Spinal cord (tissue), 9 donors: ENCODE measurements at regions not wholly inside any gene's neighbourhood (a gene's known extent, or its start where the extent isn't known, plus 50 kb on each side); places are given as distances from the start of the nearest gene placed in this dataset.

Experiments
- DNase-seq, 6 donors: peaks; one replicate each; pipeline versions ENCODE4 v3.0.0 to v3.0.0-alpha.2; 2013 to 2015; ENCODE audit warnings: low spot score in 6 of 6, low read depth in 4 of 6
- H3K27ac ChIP-seq: one replicate; pipeline ENCODE4 v1.5.1; 2013; ENCODE audit warnings: low read depth, low read length, control low read depth
- H3K27me3 ChIP-seq: one replicate; pipeline ENCODE4 v1.6.1; 2013; ENCODE audit warnings: low read length; ENCODE audit not compliant: control insufficient read depth, insufficient read depth
- H3K36me3 ChIP-seq: one replicate; pipeline ENCODE4 v1.6.1; 2013; ENCODE audit warnings: low read length; ENCODE audit not compliant: control insufficient read depth, insufficient read depth
- H3K4me1 ChIP-seq: one replicate; pipeline ENCODE4 v1.6.1; 2013; ENCODE audit warnings: low read length; ENCODE audit not compliant: control insufficient read depth, insufficient read depth
- H3K4me3 ChIP-seq: one replicate; pipeline ENCODE4 v1.5.1; 2013; ENCODE audit warnings: low read depth, low read length, control low read depth
- H3K9me3 ChIP-seq: one replicate; pipeline ENCODE4 v1.6.1; 2013; ENCODE audit warnings: low read length; ENCODE audit not compliant: control insufficient read depth, insufficient read depth
- WGBS: methylation state at CpG from one replicate; pipeline ENCODE4 v1.1.5; 2013; ENCODE audit warnings: missing lambda C conversion rate; ENCODE audit not compliant: insufficient coverage; 5-methylcytosine and 5-hydroxymethylcytosine counted together
- donor health status: healthy.

- no peak overlapping the region for H3K4me3 ChIP-seq
These were observed 821.6 kb downstream of the TUSC7 start for GRCh38 chr3:117531078-117531767.

GRCh38 chr3:117532268-117532667, 822.7 kb downstream of the TUSC7 start:
- peak in 2 of 6 donors; percentile 22 to 67 for DNase-seq
- H3K36me3 ChIP-seq = no peaks in the 10 kb centered on the region
- WGBS = 63% methylated on average over 3 of the region's 8 CpGs
- H3K4me3 ChIP-seq = no peak overlapping the region
- no peaks in the 10 kb centered on the region for H3K4me1 ChIP-seq
- H3K27me3 ChIP-seq = no peaks in the 10 kb centered on the region
- H3K27ac ChIP-seq = no peak overlapping the region
- no peaks in the 10 kb centered on the region for H3K9me3 ChIP-seq

More at GRCh38 chr3:117531078-117531767, 821.6 kb downstream of the TUSC7 start:
- Histone ChIP-seq H3K36me3 (no peaks in the 10 kb centered on the region), H3K4me1 (no peaks in the 10 kb centered on the region), H3K27me3 (no peaks in the 10 kb centered on the region), H3K9me3 (no peaks in the 10 kb centered on the region), H3K27ac (no peak overlapping the region)
- DNase-seq = peak in 1 of 6 donors; percentile 79
- 27% methylated on average over 5 of the region's 8 CpGs for WGBS

- no peak overlapping the region for H3K27ac ChIP-seq
- no peaks in the 10 kb centered on the region for H3K4me1 ChIP-seq
- no peaks in the 10 kb centered on the region for H3K36me3 ChIP-seq
- no peaks in the 10 kb centered on the region for H3K27me3 ChIP-seq
- no peak overlapping the region for H3K4me3 ChIP-seq
- no peak for DNase-seq
- no CpG with 5 or more reads among the region's 1 CpG for WGBS
- no peaks in the 10 kb centered on the region for H3K9me3 ChIP-seq
These were observed 824.6 kb downstream of the TUSC7 start for GRCh38 chr3:117534138-117534537.

- Histone ChIP-seq H3K4me3 (no peak overlapping the region), H3K9me3 (no peaks in the 10 kb centered on the region), H3K4me1 (no peaks in the 10 kb centered on the region), H3K36me3 (no peaks in the 10 kb centered on the region), H3K27me3 (no peaks in the 10 kb centered on the region), H3K27ac (no peak overlapping the region)
- WGBS = no CpG with 5 or more reads among the region's 4 CpGs
- DNase-seq = no peak
These were observed 826.4 kb downstream of the TUSC7 start for GRCh38 chr3:117536006-117536405.

GRCh38 chr3:117537949-117538348, 828.4 kb downstream of the TUSC7 start:
- no peaks in the 10 kb centered on the region for H3K27me3 ChIP-seq
- no peak for DNase-seq
- no CpG with 5 or more reads among the region's 1 CpG for WGBS

GRCh38 chr3:117539729-117540128, 830.1 kb downstream of the TUSC7 start:
- Histone ChIP-seq H3K27ac (no peak overlapping the region), H3K4me3 (no peak overlapping the region), H3K36me3 (no peaks in the 10 kb centered on the region), H3K9me3 (no peaks in the 10 kb centered on the region), H3K27me3 (no peaks in the 10 kb centered on the region), H3K4me1 (no peaks in the 10 kb centered on the region)
- no peak for DNase-seq
- WGBS = no CpG with 5 or more reads among the region's 1 CpG

More at GRCh38 chr3:117537949-117538348, 828.4 kb downstream of the TUSC7 start:
- Histone ChIP-seq H3K27ac (no peak overlapping the region), H3K36me3 (no peaks in the 10 kb centered on the region), H3K9me3 (no peaks in the 10 kb centered on the region), H3K4me1 (no peaks in the 10 kb centered on the region), H3K4me3 (no peak overlapping the region)

GRCh38 chr3:117540597-117540996, 831.0 kb downstream of the TUSC7 start:
- H3K27ac ChIP-seq = no peak overlapping the region
- H3K4me3 ChIP-seq = no peak overlapping the region
- H3K9me3 ChIP-seq = no peaks in the 10 kb centered on the region
- DNase-seq = no peak
- no peaks in the 10 kb centered on the region for H3K4me1 ChIP-seq
- no CpG with 5 or more reads among the region's 1 CpG for WGBS
- H3K27me3 ChIP-seq = no peaks in the 10 kb centered on the region
- H3K36me3 ChIP-seq = no peaks in the 10 kb centered on the region

GRCh38 chr3:117541721-117542120, 832.1 kb downstream of the TUSC7 start:
- H3K9me3 ChIP-seq = no peaks in the 10 kb centered on the region
- no peak overlapping the region for H3K27ac ChIP-seq
- no peak overlapping the region for H3K4me3 ChIP-seq
- DNase-seq = peak in 1 of 6 donors; percentile 65
- WGBS = no CpG with 5 or more reads among the region's 3 CpGs
- no peaks in the 10 kb centered on the region for H3K36me3 ChIP-seq
- no peaks in the 10 kb centered on the region for H3K4me1 ChIP-seq
- H3K27me3 ChIP-seq = no peaks in the 10 kb centered on the region

GRCh38 chr3:117543521-117543920, 833.9 kb downstream of the TUSC7 start:
- DNase-seq = no peak
- H3K4me1 ChIP-seq = no peaks in the 10 kb centered on the region
- H3K27me3 ChIP-seq = no peaks in the 10 kb centered on the region
- H3K27ac ChIP-seq = no peak overlapping the region
- no peaks in the 10 kb centered on the region for H3K36me3 ChIP-seq
- no peak overlapping the region for H3K4me3 ChIP-seq
- H3K9me3 ChIP-seq = no peaks in the 10 kb centered on the region
- WGBS = no CpG with 5 or more reads among the region's 1 CpG

DNA sequence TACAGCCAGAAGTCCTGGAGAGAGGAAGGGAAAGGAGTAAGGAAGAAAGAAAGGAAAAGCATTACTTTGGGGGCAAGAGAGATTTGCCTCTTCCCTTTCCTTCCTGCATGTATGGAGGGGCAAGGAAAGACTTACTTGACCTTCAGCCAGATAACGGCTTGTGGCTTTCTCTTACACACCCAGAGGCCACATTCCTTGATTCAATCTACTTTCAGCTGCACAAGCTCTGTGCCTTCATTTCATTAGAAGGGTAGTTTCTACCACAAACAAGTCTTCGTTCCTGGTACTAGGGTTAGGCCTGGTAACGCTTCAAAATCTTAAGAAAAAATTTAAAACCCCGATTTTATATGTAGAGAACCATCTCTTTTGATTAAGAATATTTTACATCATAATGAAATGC, 835.9 kb downstream of the TUSC7 start:
- WGBS = no CpG with 5 or more reads among the region's 4 CpGs
- Histone ChIP-seq H3K9me3 (no peaks in the 10 kb centered on the region), H3K4me1 (no peaks in the 10 kb centered on the region), H3K36me3 (no peaks in the 10 kb centered on the region), H3K27ac (no peak overlapping the region), H3K27me3 (no peaks in the 10 kb centered on the region), H3K4me3 (no peak overlapping the region)
- no peak for DNase-seq
